COLO668 (cell line): ENCODE measurements at regions not wholly inside any gene's neighbourhood (a gene's known extent, or its start where the extent isn't known, plus 50 kb on each side); places are given as distances from the start of the nearest gene placed in this dataset.

Source experiments
- DNase-seq: peaks from one replicate; lab custom pipeline; 2025; ENCODE audit not compliant: unreplicated experiment; lab: John Stamatoyannopoulos, UW

DNA sequence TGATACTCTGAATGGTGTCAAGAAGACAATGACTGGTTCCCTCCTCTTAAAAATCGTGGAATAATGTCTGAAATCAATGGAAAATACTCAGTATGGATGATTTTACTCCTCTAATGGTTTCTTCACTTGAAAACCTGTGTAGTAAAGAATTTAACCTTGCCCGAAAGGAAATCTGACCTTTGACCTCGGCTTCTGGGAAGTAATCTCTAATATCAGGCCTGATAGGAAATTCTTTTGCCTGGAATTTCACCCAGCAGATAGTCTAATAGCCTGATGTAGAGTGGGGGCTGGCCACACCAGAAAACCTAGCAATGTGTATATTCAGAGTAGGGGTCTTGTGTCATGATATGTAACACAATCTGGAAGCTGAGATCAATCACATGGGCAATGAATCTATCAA lies 91.5 kb upstream of the GOLIM4 start:
- no peak for DNase-seq

DNA sequence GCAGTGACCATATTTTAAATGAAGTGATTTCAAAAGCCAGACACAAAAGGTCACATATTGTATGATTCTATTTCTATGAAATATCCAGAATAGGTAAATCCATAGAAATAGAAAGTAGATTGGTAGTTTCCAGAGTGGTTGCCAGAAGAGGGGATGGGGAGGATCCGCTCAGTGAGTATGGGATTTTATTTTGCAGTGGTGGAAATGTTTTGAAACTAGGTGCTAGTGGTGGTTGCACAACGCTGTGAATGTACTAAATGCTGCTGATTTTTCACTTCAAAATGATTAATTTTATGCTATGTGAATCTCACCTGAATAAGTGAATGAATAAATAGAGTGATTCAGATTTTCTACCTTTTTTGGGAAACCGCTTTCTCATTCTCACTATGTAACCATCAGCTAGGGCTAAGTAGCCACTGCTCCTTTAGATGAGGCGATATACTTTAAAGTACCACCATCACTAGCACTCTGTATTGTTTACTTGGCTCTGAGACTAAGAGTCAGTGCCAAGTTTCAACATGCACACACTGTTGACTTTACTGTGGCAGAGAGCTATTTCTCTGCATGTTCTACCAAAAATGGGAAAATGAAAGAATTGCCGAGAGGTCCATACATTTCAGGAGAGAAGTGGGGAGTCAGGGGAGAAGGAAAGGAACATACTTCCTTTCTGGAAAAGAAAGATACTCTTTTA lies 90.7 kb upstream of the GOLIM4 start:
- no peak for DNase-seq

DNA sequence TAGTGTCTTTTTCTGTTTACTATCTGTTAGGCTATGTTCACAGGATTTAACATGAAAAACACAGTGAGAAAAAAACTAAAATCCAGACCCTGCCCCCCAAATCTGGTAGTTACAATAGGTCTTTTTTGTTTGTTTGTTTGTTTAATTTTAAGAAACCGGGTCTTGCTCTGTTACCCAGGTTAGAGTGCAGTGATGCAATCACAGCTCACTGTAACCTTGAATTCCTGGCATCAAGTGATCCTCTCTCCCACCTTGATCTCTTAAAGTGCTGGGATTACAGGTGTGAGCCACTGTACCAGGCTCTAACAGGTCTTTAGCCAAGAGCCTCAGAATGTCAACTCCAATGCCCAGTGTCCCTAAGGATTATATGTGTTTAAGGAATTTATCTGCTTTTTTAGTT lies 88.0 kb upstream of the GOLIM4 start:
- DNase-seq = no peak

DNA sequence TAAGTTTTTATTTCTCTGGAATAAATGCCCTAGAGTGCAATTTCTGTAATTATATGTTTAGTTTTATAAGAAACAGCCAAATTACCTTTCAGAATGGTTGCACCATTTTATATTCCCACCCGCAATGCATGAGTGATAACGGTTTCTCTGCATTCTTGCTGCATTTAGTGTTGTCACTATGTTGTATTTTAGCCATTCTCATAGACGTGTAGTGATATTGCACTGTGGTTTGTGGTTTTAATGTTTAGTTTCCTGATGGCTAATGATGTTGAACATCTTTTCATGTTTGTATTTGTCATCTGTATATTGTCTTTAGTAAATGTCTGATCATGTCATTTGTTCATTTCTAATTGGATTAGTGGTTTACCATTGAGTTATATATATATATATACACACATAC lies 73.0 kb upstream of the GOLIM4 start:
- DNase-seq = no peak

DNA sequence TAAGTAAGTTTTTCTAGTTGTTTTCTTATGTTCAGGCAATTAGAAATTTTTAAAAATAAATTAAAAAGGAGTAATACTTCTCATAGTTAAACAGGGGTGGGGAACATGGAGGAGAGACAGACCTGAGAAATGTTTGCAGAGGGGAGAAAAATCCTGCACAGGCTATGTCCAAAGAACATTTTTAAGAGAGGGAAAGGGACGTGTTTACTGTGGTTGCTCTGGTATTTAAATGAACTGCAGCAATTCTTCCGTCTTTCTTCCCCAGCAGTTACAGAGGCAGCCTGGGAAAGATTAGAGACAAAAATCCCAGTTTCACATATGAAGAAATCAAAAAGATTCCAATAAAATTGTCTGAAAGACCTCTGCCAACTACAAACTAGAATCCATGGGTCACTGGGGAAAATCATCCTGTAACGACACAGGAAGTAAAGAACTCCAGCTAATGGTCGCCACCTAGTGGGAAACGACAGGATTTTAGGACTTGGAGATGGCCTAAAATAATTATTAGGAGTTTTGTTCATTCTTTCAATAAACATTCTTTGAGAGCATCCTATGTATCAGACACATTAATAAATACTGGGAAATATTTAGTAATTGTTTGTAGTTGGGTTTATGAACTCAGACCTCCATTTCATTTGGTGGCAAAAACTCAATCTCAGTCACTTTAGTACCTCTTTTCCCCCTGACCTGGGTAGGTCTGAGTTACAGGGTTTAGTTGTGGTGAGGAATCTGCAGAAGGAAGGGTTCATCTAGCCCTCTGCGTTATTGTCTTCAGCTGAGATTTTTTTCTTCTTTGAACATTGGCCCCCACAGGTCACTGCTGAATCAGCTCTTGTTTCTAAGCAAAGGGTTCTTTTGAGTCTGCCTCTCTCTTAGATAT lies 69.9 kb upstream of the GOLIM4 start:
- DNase-seq = peak; percentile 42

DNA sequence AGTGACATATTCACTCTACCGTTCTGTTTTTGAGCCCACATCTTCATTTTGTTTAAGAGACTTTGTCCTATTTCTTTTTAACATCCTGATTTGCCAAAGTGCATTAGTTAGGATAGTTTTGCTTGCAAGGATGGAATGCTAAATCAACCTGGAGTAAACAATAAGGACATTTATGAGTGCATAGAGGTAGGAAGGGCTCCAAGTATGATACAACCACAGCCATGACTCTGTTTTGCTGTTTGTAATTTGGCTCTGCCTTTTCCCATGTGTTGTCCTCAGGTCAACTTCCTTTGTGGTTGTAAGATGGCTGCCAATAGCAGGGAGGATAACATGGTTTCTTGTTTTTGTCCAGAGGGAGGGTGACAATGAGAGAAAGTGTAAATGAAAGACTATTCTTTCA lies 66.4 kb upstream of the GOLIM4 start:
- no peak for DNase-seq

DNA sequence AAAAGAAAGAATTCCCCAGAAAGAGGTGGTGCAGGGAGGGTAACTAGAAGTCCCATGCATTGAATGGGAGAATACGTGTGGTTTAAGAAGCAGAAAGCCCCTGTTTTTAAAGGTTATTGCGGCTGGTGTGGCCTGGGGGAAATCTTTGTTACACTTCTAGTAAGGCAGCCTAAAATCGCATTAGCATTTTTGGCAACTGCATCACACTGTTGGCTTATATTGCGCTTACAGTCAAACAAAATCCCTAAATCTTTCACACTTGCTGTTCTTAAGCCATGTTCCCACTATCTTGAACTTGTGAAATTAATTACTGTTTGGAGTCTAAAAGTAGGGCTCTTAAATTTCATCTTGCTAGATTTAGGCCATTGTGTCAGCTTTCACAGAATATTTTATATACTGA lies 66.0 kb upstream of the GOLIM4 start:
- no peak for DNase-seq

DNA sequence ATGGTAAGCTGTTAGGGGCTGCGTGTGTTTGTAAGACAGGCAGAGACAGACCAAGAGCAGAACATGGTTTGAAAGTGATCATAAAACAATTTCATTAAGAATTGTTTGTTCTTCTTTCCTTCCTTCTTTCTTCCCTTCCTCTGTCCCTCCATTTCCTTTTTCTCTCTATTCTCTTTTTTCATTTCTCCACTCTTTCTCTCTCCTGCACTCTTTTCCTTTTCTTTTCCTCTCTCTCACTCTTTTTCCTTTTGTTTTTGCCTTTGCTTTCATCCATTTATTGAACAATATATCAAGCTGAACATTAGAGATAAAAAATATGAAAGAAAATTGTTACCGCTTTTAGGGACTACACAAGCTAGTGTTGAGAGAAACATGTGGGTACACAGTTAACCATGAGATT lies 62.2 kb upstream of the GOLIM4 start:
- no peak for DNase-seq

DNA sequence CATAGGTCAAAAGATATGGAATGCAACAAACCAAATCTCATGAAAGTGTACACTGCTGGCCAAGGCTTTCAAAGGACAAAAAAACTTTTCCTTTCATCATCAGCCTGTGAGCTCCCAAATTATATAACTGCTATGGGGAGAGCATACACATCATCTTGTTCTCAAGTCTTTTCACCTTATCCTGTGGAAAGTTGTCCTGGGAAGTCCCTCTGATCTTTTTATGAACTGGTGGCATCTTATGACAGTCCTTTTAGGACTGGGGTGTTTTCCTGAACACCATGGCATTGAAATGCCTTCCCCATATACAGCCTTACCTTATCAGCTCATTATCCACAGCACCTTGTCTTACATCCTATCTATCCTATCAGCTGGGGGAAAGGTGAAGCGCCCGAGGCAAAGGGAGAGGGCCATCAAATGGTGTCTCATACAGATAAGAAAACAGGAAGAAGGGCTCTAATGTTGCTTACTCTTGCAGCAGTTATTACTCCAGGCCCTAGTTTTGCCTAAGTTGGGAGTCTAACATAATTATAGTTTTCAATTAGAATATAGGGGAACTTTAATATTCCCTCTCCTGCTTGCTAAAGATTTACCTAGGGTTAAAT lies 61.5 kb upstream of the GOLIM4 start:
- DNase-seq = no peak

DNA sequence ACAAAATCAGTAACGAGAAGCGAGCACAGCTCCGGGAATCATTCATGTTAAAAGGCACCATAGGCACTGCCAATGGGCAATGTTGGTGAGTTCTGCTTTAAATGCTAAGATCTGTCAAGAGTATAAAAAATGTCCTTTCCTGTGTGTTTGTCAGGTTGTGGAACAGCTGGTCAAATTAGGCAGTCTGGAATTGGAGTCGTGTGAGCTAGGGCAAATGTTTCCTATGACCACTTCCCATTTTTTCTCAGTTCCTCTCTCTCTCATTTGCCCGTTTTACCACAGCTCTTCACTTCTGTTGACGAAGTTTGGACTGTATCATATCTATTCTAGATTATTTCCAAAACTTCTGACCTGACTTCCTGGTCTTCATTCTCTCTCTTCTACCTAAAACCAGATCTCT lies 60.8 kb upstream of the GOLIM4 start:
- no peak for DNase-seq

DNA sequence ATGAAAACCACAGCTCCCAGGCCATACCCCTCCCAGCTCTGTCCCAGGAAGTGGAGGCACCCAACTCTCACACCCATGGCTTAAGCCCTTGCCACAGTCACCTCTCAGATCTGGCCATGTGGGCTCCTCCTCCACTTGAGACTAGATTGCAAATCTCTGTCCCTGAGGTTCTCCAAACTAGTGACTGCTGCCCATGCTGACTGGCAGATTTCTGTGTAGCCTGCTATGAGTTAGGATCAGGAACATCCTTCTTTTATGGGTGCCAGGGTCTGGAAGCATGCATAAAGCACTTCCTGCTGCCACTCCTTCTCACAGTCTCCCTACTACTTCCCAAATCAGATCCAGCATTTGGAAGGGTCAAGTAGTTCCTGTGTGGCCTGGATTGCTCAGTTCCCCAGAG lies 59.6 kb upstream of the GOLIM4 start:
- no peak for DNase-seq

DNA sequence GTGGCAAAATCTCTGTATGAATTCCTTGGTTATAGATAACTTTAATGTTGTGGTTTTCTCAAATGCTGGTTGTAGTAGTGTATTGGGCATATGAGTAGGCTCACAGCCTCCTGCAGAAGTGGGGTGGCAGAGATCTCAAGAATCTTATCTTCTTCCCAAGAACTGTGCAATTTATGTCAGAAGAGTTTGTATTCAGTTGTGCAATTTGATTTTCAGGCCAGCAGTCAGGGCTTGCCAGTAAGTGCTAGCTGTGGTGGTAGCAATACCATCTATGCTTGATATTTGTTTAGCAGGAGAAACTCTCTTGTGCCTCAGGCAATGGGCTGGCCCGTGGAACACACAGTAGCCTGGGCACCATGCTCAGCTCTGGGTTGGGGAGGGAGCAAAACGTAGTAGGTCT lies 58.4 kb upstream of the GOLIM4 start:
- DNase-seq = no peak

DNA sequence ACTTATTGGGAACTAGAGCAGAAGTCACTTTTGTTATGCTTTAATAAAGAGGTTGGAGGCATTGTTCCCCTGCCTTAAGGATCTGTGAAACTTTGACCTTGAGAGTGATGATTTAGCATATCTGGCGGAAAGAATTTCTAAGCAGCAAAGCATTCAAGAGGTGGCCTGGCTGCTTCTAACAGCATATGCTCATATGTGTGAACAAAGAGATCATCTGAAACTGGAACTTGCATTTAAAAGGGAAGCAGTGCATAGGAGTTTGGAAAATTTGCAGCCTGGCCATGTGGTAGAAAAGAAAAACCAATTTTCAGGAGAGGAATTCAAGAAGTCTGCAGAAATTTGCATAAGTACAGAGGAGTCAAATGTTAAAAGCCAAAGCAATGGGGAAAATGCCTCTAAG lies 56.4 kb upstream of the GOLIM4 start:
- no peak for DNase-seq
